Stimulated activated CD8-positive, alpha-beta memory T cell treated with anti-CD3 and anti-CD28 coated beads, Interleukin-2, amount 100 ng/mL, for 48 hours (primary cell): ENCODE measurements at regions not wholly inside any gene's neighbourhood (a gene's known extent, or its start where the extent isn't known, plus 50 kb on each side); places are given as distances from the start of the nearest gene placed in this dataset.

ENCODE experiments used
- DNase-seq, 2 donors: peaks; one replicate each; pipeline ENCODE4 v3.0.0-alpha.2; 2020; ENCODE audit warnings: low read depth in 2 of 2

- no peak for DNase-seq
Observed at GRCh38 chr10:123556736-123557135, 109.4 kb upstream of the GPR26 start.

- no peak for DNase-seq
Observed at GRCh38 chr10:123557366-123558108, 108.6 kb upstream of the GPR26 start.

GRCh38 chr10:123558651-123559050 lies 107.5 kb upstream of the GPR26 start:
- DNase-seq, result no peak

- DNase-seq, result peak; percentile 31 to 53
Observed at GRCh38 chr10:123559066-123559822, 106.9 kb upstream of the GPR26 start.

- DNase-seq, result no peak
Observed at GRCh38 chr10:123559823-123560092, 106.4 kb upstream of the GPR26 start.

- no peak for DNase-seq
Observed at GRCh38 chr10:123560301-123561140, 105.6 kb upstream of the GPR26 start.

GRCh38 chr10:123561141-123561440 lies 105.1 kb upstream of the GPR26 start:
- no peak for DNase-seq

GRCh38 chr10:123562387-123562786 lies 103.8 kb upstream of the GPR26 start:
- DNase-seq, result no peak

- no peak for DNase-seq
Observed at GRCh38 chr10:123562811-123563580, 103.2 kb upstream of the GPR26 start.

GRCh38 chr10:123563581-123563855 lies 102.6 kb upstream of the GPR26 start:
- no peak for DNase-seq

GRCh38 chr10:123563994-123564393 lies 102.2 kb upstream of the GPR26 start:
- DNase-seq, result no peak

- DNase-seq, result no peak
Observed at GRCh38 chr10:123564631-123565030, 101.5 kb upstream of the GPR26 start.

- DNase-seq, result no peak
Observed at GRCh38 chr10:123565691-123566660, 100.2 kb upstream of the GPR26 start.

GRCh38 chr10:123567984-123568739 lies 98.0 kb upstream of the GPR26 start:
- DNase-seq, result no peak

GRCh38 chr10:123568751-123569150 lies 97.4 kb upstream of the GPR26 start:
- no peak for DNase-seq

GRCh38 chr10:123569436-123570035 lies 96.6 kb upstream of the GPR26 start:
- DNase-seq, result no peak

- DNase-seq, result no peak
Observed at GRCh38 chr10:123570051-123570897, 95.9 kb upstream of the GPR26 start.

- no peak for DNase-seq
Observed at GRCh38 chr10:123570898-123571515, 95.1 kb upstream of the GPR26 start.

- no peak for DNase-seq
Observed at GRCh38 chr10:123571978-123572377, 94.2 kb upstream of the GPR26 start.
